T-cell (primary cell): ENCODE measurements at regions not wholly inside any gene's neighbourhood (a gene's known extent, or its start where the extent isn't known, plus 50 kb on each side); places are given as distances from the start of the nearest gene placed in this dataset.

Experiments used
- ATAC-seq, 4 experiments: fragments of 200-7000 bp in 3 of 4; fragments of 150-1000 bp in 1 of 4; cut with Tn5 transposase; replicated peaks in 1 of 4; 1 replicate in 3 of 4; 2 replicates in 1 of 4; pipeline ENCODE4 v1.10.0; 2021; ENCODE audit warnings: moderate library complexity in 3 of 4, mild to moderate bottlenecking in 2 of 4, moderate number of reproducible peaks in 1 of 4
- CTCF ChIA-PET, 2 donors: fragments of 300-600 bp; sonication (Branson Sonifier 250); formaldehyde crosslinking; loops; one replicate each; lab custom pipeline; 2022; ENCODE audit warnings: antibody characterized with exemption in 2 of 2; lab: Charles Lee
- POLR2A ChIA-PET, 2 donors: fragments of 300-600 bp; sonication (Branson Sonifier 250); formaldehyde crosslinking; loops; one replicate each; lab custom pipeline; 2022; ENCODE audit warnings: antibody characterized with exemption in 2 of 2; lab: Charles Lee
- DNase-seq, 35 experiments: peaks; one replicate each; pipeline versions ENCODE4 v3.0.0 to v3.0.0-alpha.2; 2013 to 2023
- H3K27ac ChIP-seq: one replicate; pipeline ENCODE4 v1.5.1; 2013; ENCODE audit warnings: low read length
- H3K27me3 ChIP-seq, 2 experiments: replicated peaks in 1 of 2; 1 replicate in 1 of 2; 2 replicates in 1 of 2; pipeline versions ENCODE4 v1.6.1 to v1.7.0; 2013; ENCODE audit warnings: low read length in 1 of 2, mixed read lengths in 1 of 2; ENCODE audit not compliant: control insufficient read depth in 2 of 2, insufficient read depth in 2 of 2; ENCODE audit errors: extremely low read depth in 1 of 2
- H3K36me3 ChIP-seq, 2 donors: 1 replicate in 1 of 2; 2 replicates in 1 of 2; pipeline versions ENCODE4 v1.6.1 to v1.7.0; 2013; ENCODE audit warnings: low read length in 1 of 2; ENCODE audit not compliant: control insufficient read depth in 2 of 2, insufficient read depth in 1 of 2; ENCODE audit errors: extremely low read depth in 1 of 2
- H3K4me1 ChIP-seq, 2 experiments: 1 replicate in 1 of 2; 2 replicates in 1 of 2; pipeline versions ENCODE4 v1.6.1 to v1.7.0; 2013; ENCODE audit warnings: low read length in 2 of 2, mixed read lengths in 1 of 2; ENCODE audit not compliant: insufficient read depth in 2 of 2, control insufficient read depth in 1 of 2; ENCODE audit errors: extremely low read depth in 1 of 2
- H3K4me3 ChIP-seq, 2 donors: 1 replicate in 1 of 2; 2 replicates in 1 of 2; pipeline versions ENCODE4 v1.5.1 to v1.7.0; 2013; ENCODE audit warnings: mild to moderate bottlenecking in 2 of 2, low read length in 1 of 2, moderate library complexity in 1 of 2; ENCODE audit not compliant: control insufficient read depth in 1 of 2; ENCODE audit errors: extremely low read depth in 1 of 2
- H3K9me3 ChIP-seq: 2 replicates; pipeline ENCODE4 v1.7.0; 2013
- H3K27ac Mint-ChIP-seq, 2 donors: one replicate each; pipeline ENCODE4 v1.8.0; 2020 to 2021; ENCODE audit warnings: mild to moderate bottlenecking in 2 of 2, mixed read lengths in 2 of 2
- H3K27me3 Mint-ChIP-seq, 2 donors: one replicate each; pipeline ENCODE4 v1.8.0; 2021 to 2022; ENCODE audit warnings: mixed read lengths in 2 of 2
- H3K36me3 Mint-ChIP-seq: one replicate; pipeline ENCODE4 v1.8.0; 2021; ENCODE audit warnings: mixed read lengths
- H3K4me1 Mint-ChIP-seq, 3 donors: one replicate each; pipeline ENCODE4 v1.8.0; 2020 to 2022; ENCODE audit warnings: mixed read lengths in 3 of 3, mild to moderate bottlenecking in 1 of 3
- H3K4me3 Mint-ChIP-seq, 3 donors: one replicate each; pipeline ENCODE4 v1.8.0; 2020 to 2022; ENCODE audit warnings: mild to moderate bottlenecking in 3 of 3, mixed read lengths in 3 of 3, moderate library complexity in 3 of 3
- H3K9me3 Mint-ChIP-seq, 3 donors: one replicate each; pipeline ENCODE4 v1.8.0; 2020 to 2022; ENCODE audit warnings: mixed read lengths in 3 of 3
- WGBS: methylation state at CpG from one replicate; pipeline ENCODE4 v1.1.5; 2013; ENCODE audit warnings: missing lambda C conversion rate; ENCODE audit not compliant: insufficient coverage; 5-methylcytosine and 5-hydroxymethylcytosine counted together

GRCh38 chr2:152241948-152242729 is 66.6 kb upstream of the STAM2 start:
- H3K27ac ChIP-seq: no peak overlapping the region
- POLR2A ChIA-PET: no interaction called here
- no peak overlapping the region for H3K4me3 Mint-ChIP-seq
- ATAC-seq (no peak), DNase-seq (no peak)
- no peak overlapping the region for H3K27ac Mint-ChIP-seq
- no peak overlapping the region for H3K4me3 ChIP-seq
- no peaks in the 10 kb centered on the region for H3K9me3 ChIP-seq
- H3K27me3 ChIP-seq: peaks cover 0 to 1% of the 10 kb centered on the region in 2 experiments
- peaks cover 1 to 8% of the 10 kb centered on the region in 2 donors for H3K27me3 Mint-ChIP-seq
- no peaks in the 10 kb centered on the region for H3K4me1 Mint-ChIP-seq
- no peaks in the 10 kb centered on the region for H3K36me3 ChIP-seq
- CTCF ChIA-PET: interaction anchor here in 1 of 2 donors (1.0 kb wide), 1 partner anchor 66 kb away, joined by 3 read pairs; the partner anchor contains the start of gene STAM2
- no CpG with 5 or more reads among the region's 4 CpGs for WGBS
- no peaks in the 10 kb centered on the region for H3K4me1 ChIP-seq
- H3K9me3 Mint-ChIP-seq: peaks cover 7 to 13% (median 12%) of the 10 kb centered on the region in 3 donors
- H3K36me3 Mint-ChIP-seq: no peaks in the 10 kb centered on the region

GRCh38 chr2:152242787-152243472 is 67.4 kb upstream of the STAM2 start:
- no peaks in the 10 kb centered on the region for H3K36me3 Mint-ChIP-seq
- no peak overlapping the region for H3K27ac Mint-ChIP-seq
- no peaks in the 10 kb centered on the region for H3K4me1 Mint-ChIP-seq
- no peak for ATAC-seq
- DNase-seq: no peak
- peaks cover 7 to 13% (median 12%) of the 10 kb centered on the region in 3 donors for H3K9me3 Mint-ChIP-seq
- no peaks in the 10 kb centered on the region for H3K27me3 ChIP-seq
- H3K4me1 ChIP-seq: no peaks in the 10 kb centered on the region
- H3K27me3 Mint-ChIP-seq: peaks cover 1 to 8% of the 10 kb centered on the region in 2 donors
- no peak overlapping the region for H3K4me3 Mint-ChIP-seq
- H3K27ac ChIP-seq: no peak overlapping the region
- WGBS: no CpG with 5 or more reads among the region's 3 CpGs
- POLR2A ChIA-PET: no interaction called here
- no peak overlapping the region for H3K4me3 ChIP-seq
- no peaks in the 10 kb centered on the region for H3K36me3 ChIP-seq
- H3K9me3 ChIP-seq: no peaks in the 10 kb centered on the region
- CTCF ChIA-PET: interaction anchor here in 1 of 2 donors (1.0 kb wide), 1 partner anchor 67 kb away, joined by 3 read pairs; the partner anchor contains the start of gene STAM2

DNA sequence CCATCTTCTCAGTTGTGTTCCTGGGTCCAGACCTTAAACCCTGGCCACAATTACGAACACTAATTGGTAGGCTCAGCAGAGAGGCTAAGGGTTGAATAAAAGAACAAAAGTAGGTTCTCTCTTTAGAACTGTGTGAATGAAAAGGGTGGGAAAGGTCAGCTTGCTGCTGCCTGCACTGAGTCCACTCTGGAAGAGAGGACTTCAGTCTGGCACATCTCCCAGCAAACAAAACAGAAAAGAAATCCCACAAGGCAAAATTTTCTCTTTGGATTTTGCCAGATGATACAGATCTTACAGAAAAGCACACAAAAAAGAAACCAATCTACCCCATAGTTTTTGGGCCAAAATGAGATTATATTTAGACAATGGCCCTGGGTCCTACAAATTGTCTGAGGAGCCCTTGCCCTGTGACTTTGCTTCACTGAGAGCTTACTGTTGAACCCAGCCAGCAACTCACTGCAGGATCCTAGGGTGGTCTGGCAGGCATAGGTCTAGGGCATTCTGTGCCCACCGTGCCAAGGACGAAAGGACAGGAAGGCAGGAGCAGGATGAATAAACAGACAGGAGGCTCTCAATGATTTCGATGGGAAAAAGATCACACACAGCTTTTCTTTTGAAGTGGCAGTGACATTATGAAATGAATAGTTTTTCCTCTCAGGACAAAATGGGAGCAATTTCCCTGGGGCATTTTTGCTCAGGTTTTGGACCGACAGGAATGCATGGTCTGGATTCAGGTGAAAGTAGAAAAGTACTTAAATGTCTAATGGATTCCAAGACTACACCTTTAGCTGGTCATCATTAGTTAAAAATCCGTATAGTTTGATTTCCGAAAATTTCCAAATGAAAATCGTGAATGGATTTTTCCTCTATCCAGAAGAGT is 68.4 kb upstream of the STAM2 start:
- ATAC-seq (no peak), DNase-seq (no peak)
- H3K4me1 ChIP-seq: no peaks in the 10 kb centered on the region
- no peaks in the 10 kb centered on the region for H3K9me3 ChIP-seq
- H3K27ac ChIP-seq: no peak overlapping the region
- POLR2A ChIA-PET: no interaction called here
- H3K27me3 ChIP-seq: no peaks in the 10 kb centered on the region
- 85% methylated on average over 2 of the region's 8 CpGs for WGBS
- H3K27ac Mint-ChIP-seq: no peak overlapping the region
- no peaks in the 10 kb centered on the region for H3K36me3 ChIP-seq
- no peaks in the 10 kb centered on the region for H3K36me3 Mint-ChIP-seq
- CTCF ChIA-PET: no interaction called here
- no peaks in the 10 kb centered on the region for H3K4me1 Mint-ChIP-seq
- H3K4me3 ChIP-seq: no peak overlapping the region
- no peak overlapping the region for H3K4me3 Mint-ChIP-seq
- peaks cover 1 to 14% of the 10 kb centered on the region in 2 donors for H3K27me3 Mint-ChIP-seq
- H3K9me3 Mint-ChIP-seq: peaks cover 7 to 13% (median 12%) of the 10 kb centered on the region in 3 donors

GRCh38 chr2:152245653-152246052 is 70.1 kb upstream of the STAM2 start:
- Mint-ChIP-seq H3K27ac (no peak overlapping the region), H3K9me3 (peaks cover 1 to 4% (median 4%) of the 10 kb centered on the region in 3 donors), H3K27me3 (peaks cover 4 to 15% of the 10 kb centered on the region in 2 donors), H3K4me3 (no peak overlapping the region), H3K36me3 (no peaks in the 10 kb centered on the region), H3K4me1 (no peaks in the 10 kb centered on the region)
- no peak overlapping the region for H3K4me3 ChIP-seq
- no peak for ATAC-seq
- no peak for DNase-seq
- POLR2A ChIA-PET: no interaction called here
- no peaks in the 10 kb centered on the region for H3K27me3 ChIP-seq
- no peak overlapping the region for H3K27ac ChIP-seq
- CTCF ChIA-PET: no interaction called here
- H3K36me3 ChIP-seq: no peaks in the 10 kb centered on the region
- no peaks in the 10 kb centered on the region for H3K9me3 ChIP-seq
- no peaks in the 10 kb centered on the region for H3K4me1 ChIP-seq

DNA sequence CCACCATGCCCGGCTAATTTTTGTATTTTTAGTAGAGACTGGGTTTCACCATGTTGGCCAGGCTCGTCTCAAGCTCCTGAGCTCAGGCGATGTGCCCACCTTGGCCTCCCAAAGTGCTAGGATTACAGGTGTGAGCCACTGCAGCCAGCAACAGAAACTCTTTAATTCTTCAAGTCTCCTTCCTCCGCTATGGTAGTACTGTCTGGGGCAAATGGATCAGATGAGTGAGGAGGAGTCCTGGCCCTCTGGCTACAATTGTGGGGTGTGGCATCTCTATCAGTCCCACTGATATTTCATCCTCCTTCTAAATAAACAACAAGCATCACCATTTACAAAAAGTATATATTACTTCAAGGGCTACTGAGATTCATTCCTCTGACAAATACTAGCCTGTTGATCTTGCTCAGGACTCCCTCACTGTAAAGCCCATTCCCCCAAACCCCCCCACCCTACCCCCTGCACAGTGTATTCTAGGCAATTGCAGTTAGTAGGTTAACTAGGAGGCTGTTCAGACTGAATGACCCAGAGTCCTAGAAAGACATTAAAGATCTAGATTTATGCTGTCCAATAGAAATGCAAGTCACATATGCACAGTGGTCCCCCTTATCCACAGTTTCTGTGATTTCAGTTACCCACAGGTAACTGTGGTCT is 71.2 kb upstream of the STAM2 start:
- Mint-ChIP-seq H3K4me1 (no peaks in the 10 kb centered on the region), H3K36me3 (no peaks in the 10 kb centered on the region), H3K9me3 (no peaks in the 10 kb centered on the region), H3K27me3 (peaks cover 4 to 15% of the 10 kb centered on the region in 2 donors), H3K27ac (no peak overlapping the region), H3K4me3 (no peak overlapping the region)
- ATAC-seq (no peak), DNase-seq (no peak)
- no peaks in the 10 kb centered on the region for H3K9me3 ChIP-seq
- WGBS: no CpG with 5 or more reads among the region's 4 CpGs
- no peaks in the 10 kb centered on the region for H3K4me1 ChIP-seq
- CTCF ChIA-PET: no interaction called here
- no peak overlapping the region for H3K4me3 ChIP-seq
- no peaks in the 10 kb centered on the region for H3K36me3 ChIP-seq
- no peaks in the 10 kb centered on the region for H3K27me3 ChIP-seq
- POLR2A ChIA-PET: no interaction called here
- H3K27ac ChIP-seq: no peak overlapping the region

- no CpG with 5 or more reads among the region's 2 CpGs for WGBS
- no peaks in the 10 kb centered on the region for H3K27me3 ChIP-seq
- H3K27me3 Mint-ChIP-seq: peaks cover 4 to 15% of the 10 kb centered on the region in 2 donors
- H3K36me3 Mint-ChIP-seq: no peaks in the 10 kb centered on the region
- CTCF ChIA-PET: no interaction called here
- no peaks in the 10 kb centered on the region for H3K9me3 Mint-ChIP-seq
- H3K4me3 ChIP-seq: no peak overlapping the region
- no peak for DNase-seq
- H3K4me1 ChIP-seq: no peaks in the 10 kb centered on the region
- no peak overlapping the region for H3K27ac ChIP-seq
- H3K36me3 ChIP-seq: no peaks in the 10 kb centered on the region
- no peaks in the 10 kb centered on the region for H3K9me3 ChIP-seq
- H3K4me3 Mint-ChIP-seq: no peak overlapping the region
- ATAC-seq: no peak
- POLR2A ChIA-PET: no interaction called here
- H3K27ac Mint-ChIP-seq: no peak overlapping the region
- H3K4me1 Mint-ChIP-seq: no peaks in the 10 kb centered on the region
These were observed 71.8 kb upstream of the STAM2 start for GRCh38 chr2:152247337-152247695.
